Gastroesophageal sphincter (tissue), 4 donors: ENCODE measurements at regions not wholly inside any gene's neighbourhood (a gene's known extent, or its start where the extent isn't known, plus 50 kb on each side); places are given as distances from the start of the nearest gene placed in this dataset.

Source experiments
- ATAC-seq: fragments of 150-250 bp; one replicate; pipeline ENCODE4 v1.9.1; 2016; ENCODE audit warnings: mild to moderate bottlenecking, moderate library complexity
- H3K27ac ChIP-seq, 4 donors: fragments of 200-600 bp; sonication (generic) in 3 of 4; 1 replicate in 3 of 4; 2 replicates in 1 of 4; pipeline ENCODE4 v1.5.1; 2016 to 2019
- H3K27me3 ChIP-seq: fragments of 200-600 bp; sonication (generic); one replicate; pipeline ENCODE4 v1.5.1; 2019
- H3K36me3 ChIP-seq, 2 donors: fragments of 200-600 bp; sonication (generic); one replicate each; pipeline ENCODE4 v1.5.1; 2019; ENCODE audit warnings: control low read depth in 1 of 2
- H3K4me1 ChIP-seq, 3 donors: fragments of 200-600 bp; sonication (generic); 1 replicate in 2 of 3; 2 replicates in 1 of 3; pipeline ENCODE4 v1.5.1; 2016 to 2019; ENCODE audit warnings: control low read depth in 2 of 3
- H3K4me3 ChIP-seq, 2 donors: fragments of 200-600 bp; sonication (generic); one replicate each; pipeline ENCODE4 v1.5.1; 2019; ENCODE audit warnings: mild to moderate bottlenecking in 1 of 2, moderate library complexity in 1 of 2
- H3K9me3 ChIP-seq, 3 donors: fragments of 200-600 bp; sonication (generic); one replicate each; pipeline ENCODE4 v1.5.1; 2017 to 2019; ENCODE audit warnings: control low read depth in 2 of 3
- EP300 ChIP-seq: sonication (generic); formaldehyde crosslinking; IDR thresholded peaks from one replicate; pipeline ENCODE4 v1.6.1; 2017; ENCODE audit warnings: antibody characterized with exemption, mild to moderate bottlenecking
- POLR2A ChIP-seq, 2 donors: fragments of 450-650 bp; IDR thresholded peaks; one replicate each; pipeline ENCODE4 v1.6.1; 2017; ENCODE audit warnings: antibody characterized with exemption in 2 of 2, mild to moderate bottlenecking in 2 of 2, moderate library complexity in 1 of 2
- POLR2AphosphoS5 ChIP-seq: sonication (generic); formaldehyde crosslinking; IDR thresholded peaks from one replicate; pipeline ENCODE4 v1.6.1; 2017; ENCODE audit warnings: antibody characterized with exemption
- WGBS, 2 donors: methylation state at CpG; one replicate each; pipeline ENCODE4 v1.1.5; 2018; ENCODE audit warnings: low coverage in 1 of 2; 5-methylcytosine and 5-hydroxymethylcytosine counted together
- TF ChIP-seq, protein P1 (sequence below), 4 experiments: fragments of 200-600 bp in 2 of 4; fragments of 450-650 bp in 2 of 4; sonication (generic) in 1 of 4; IDR thresholded peaks; one replicate each; pipeline ENCODE4 v1.5.1; 2017 to 2019; ENCODE audit warnings: antibody characterized with exemption in 4 of 4, mild to moderate bottlenecking in 2 of 4, moderate library complexity in 2 of 4

DNA sequence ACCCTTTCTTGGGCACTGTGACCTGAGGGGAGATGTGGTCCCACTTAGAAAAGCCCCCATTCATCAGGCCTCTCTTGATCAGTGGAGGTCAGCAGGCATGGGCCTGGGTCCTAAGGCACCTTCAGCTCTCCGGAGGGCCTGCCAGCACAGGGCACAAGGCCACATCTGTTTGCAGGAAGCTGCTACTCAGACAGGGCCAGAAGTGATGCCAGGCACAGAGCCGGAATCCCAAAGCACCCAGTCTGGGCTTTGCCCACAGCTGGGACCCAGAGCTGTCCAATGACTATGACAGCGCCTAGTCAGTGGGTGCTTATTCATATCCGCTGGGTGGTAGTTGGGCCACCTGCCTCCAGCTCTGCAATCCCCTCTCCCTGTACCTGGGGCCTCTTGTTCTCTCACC, 63.2 kb upstream of the ELN start:
- ATAC-seq = no peak
- Histone ChIP-seq H3K9me3 (peaks cover 0 to 25% (median 0%) of the 10 kb centered on the region in 3 donors), H3K27ac (no peak overlapping the region), H3K4me1 (peaks cover 0 to 18% (median 0%) of the 10 kb centered on the region in 3 donors), H3K4me3 (no peak overlapping the region), H3K36me3 (no peaks in the 10 kb centered on the region), H3K27me3 (no peaks in the 10 kb centered on the region)
- TF ChIP-seq, protein P1, sequence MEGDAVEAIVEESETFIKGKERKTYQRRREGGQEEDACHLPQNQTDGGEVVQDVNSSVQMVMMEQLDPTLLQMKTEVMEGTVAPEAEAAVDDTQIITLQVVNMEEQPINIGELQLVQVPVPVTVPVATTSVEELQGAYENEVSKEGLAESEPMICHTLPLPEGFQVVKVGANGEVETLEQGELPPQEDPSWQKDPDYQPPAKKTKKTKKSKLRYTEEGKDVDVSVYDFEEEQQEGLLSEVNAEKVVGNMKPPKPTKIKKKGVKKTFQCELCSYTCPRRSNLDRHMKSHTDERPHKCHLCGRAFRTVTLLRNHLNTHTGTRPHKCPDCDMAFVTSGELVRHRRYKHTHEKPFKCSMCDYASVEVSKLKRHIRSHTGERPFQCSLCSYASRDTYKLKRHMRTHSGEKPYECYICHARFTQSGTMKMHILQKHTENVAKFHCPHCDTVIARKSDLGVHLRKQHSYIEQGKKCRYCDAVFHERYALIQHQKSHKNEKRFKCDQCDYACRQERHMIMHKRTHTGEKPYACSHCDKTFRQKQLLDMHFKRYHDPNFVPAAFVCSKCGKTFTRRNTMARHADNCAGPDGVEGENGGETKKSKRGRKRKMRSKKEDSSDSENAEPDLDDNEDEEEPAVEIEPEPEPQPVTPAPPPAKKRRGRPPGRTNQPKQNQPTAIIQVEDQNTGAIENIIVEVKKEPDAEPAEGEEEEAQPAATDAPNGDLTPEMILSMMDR (IDR thresholded peaks at IDR 0.05) = no peak
- TF ChIP-seq EP300 (no peak), POLR2AphosphoS5 (no peak), POLR2A (IDR thresholded peaks at IDR 0.05) (no peak)
- WGBS, 2 donors = no CpG with 5 or more reads among the region's 4 CpGs

DNA sequence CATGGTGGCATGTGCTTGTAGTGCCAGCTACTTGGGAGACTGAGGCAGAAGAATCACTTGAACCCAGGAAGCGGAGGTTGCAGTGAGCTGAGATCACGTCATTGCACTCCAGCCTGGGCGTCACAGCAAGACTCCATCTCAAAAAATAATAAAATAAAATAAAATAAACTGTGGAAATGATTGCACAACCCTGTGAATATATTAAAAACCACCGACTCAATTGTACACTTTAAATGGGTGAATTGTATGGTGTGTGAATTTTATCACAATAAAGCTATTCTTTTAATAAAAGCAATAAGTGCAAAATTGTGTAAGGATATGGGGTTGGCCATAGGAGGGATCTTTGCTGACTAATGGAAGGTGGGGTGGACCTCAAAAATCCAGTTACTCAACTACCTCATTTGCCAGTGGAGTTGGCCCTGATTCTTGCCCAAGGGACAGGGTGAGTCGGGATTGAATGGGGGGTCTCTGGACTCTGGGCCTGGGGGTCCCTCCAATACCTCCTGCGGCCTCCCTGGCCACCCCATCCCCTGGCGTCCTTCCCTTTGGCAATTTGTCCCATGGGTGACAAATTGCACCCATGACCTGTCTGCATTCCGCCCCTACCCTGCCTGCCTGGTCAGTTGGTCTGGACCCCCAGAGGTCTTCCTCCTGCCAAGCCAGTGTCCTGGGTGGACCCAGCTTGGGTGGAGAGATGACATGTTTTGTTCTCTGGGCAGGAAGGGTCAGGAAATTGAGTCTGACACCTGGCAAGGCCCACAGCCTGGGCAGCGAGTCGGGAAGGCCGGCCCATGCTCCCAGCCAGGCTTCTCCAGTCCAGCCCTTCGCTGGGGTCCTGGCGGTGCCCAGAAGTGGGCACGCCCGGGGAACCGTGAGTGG, 61.7 kb upstream of the ELN start:
- H3K27me3 ChIP-seq = no peaks in the 10 kb centered on the region
- no peak overlapping the region for H3K27ac ChIP-seq
- 81 to 88% methylated on average over 5 of the region's 16 CpGs for WGBS, 2 donors
- H3K36me3 ChIP-seq = no peaks in the 10 kb centered on the region
- peaks cover 0 to 19% (median 0%) of the 10 kb centered on the region in 3 donors for H3K4me1 ChIP-seq
- no peak overlapping the region for H3K4me3 ChIP-seq
- no peak for ATAC-seq
- peaks cover 0 to 25% (median 0%) of the 10 kb centered on the region in 3 donors for H3K9me3 ChIP-seq
- TF ChIP-seq EP300 (no peak), POLR2A (IDR thresholded peaks at IDR 0.05) (no peak), POLR2AphosphoS5 (no peak)
- TF ChIP-seq, protein P1 (IDR thresholded peaks at IDR 0.05) = no peak

DNA sequence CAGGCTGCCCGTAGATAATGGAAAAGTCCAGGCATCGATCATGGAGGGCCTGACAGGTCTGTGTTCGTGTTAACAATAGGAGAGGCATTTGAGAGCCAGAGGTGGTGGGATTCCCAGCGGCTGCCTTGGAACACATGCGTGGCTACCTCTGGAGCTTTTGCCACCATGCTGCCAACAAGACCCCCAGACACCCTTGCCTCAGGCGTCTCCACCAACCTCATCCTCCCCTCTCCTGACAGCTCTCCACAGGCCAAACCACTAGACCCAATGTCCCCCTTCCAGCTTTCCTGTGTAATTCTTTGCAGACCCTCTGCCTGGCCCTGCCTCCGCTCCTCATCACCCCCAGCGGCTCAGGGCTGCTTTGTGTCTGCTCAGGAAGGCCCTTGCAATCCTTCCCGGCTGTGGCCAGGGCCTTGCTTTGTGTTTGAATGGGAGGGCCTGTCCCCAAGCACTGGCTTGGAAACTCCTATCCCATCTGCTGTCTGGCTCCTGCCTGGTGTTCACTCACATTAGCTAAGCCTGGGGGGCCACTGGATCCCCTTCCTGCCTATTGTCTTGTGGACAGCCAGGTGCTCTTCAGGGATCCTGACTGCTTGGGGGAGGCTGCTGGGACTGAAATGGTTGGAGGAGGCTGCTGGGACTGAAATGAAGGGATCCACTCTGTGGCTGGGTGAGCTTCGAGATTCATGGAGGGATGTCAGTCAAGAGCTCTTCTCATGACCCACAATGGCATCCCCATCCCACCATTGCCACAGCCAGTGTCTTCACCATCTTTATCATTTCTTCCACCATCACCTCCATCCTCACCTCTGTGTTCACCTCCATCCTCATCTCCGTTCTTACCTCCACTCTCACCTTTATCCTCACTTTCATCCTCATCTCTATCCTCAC, 60.8 kb upstream of the ELN start:
- Histone ChIP-seq H3K4me3 (no peak overlapping the region), H3K9me3 (peaks cover 0 to 25% (median 0%) of the 10 kb centered on the region in 3 donors), H3K27me3 (no peaks in the 10 kb centered on the region), H3K36me3 (no peaks in the 10 kb centered on the region), H3K27ac (no peak overlapping the region), H3K4me1 (peaks cover 0 to 19% (median 0%) of the 10 kb centered on the region in 3 donors)
- no peak for TF ChIP-seq EP300
- TF ChIP-seq POLR2AphosphoS5 = no peak
- no peak for TF ChIP-seq POLR2A (IDR thresholded peaks at IDR 0.05)
- TF ChIP-seq, protein P1 (IDR thresholded peaks at IDR 0.05) = no peak
- ATAC-seq = no peak
- 70 to 100% methylated on average over 2 to 4 of the region's 11 CpGs for WGBS, 2 donors

DNA sequence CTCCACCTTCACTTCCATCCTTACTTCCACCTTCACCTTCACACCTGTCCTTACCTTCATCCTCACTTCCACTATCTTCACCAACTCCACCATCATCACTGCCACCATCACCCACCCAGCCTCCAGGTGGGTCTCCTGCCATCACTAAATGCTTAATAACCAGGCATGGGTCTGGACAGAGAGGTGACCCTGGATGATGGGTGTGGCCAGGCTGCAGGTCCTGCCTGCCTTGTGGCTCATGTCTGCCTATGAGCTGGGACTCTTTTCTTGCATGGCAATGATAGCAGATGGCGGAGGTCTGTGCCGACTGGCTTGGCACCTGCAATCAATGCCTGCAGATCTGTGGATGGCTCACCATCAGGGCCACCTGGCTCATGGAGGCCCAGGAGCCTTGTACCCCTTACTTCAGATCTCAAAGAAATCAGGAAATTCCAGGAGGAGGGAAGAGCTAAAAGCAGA, 60.1 kb upstream of the ELN start:
- ATAC-seq = no peak
- Histone ChIP-seq H3K9me3 (peaks cover 0 to 19% (median 0%) of the 10 kb centered on the region in 3 donors), H3K36me3 (no peaks in the 10 kb centered on the region), H3K27me3 (no peaks in the 10 kb centered on the region), H3K4me3 (no peak overlapping the region), H3K4me1 (peaks cover 0 to 19% (median 0%) of the 10 kb centered on the region in 3 donors), H3K27ac (peak overlapping the region in 1 of 4 donors; percentile 33)
- TF ChIP-seq EP300 (no peak), POLR2A (IDR thresholded peaks at IDR 0.05) (no peak), POLR2AphosphoS5 (no peak)
- TF ChIP-seq, protein P1 (IDR thresholded peaks at IDR 0.05) = no peak
- WGBS, 2 donors = no CpG with 5 or more reads among the region's 2 CpGs
